HCT116 (cell line): ENCODE measurements at regions not wholly inside any gene's neighbourhood (a gene's known extent, or its start where the extent isn't known, plus 50 kb on each side); places are given as distances from the start of the nearest gene placed in this dataset.

ENCODE experiments used
- ATAC-seq: fragments of 200-7000 bp; cut with Tn5 transposase; 2 replicates; pipeline ENCODE4 v1.9.1; 2020; ENCODE audit warnings: mild to moderate bottlenecking, moderate library complexity
- BruUV-seq: library from RNA; stranded (reverse); fragments of 400-500 nt; replicated peaks from 2 replicates; lab custom pipeline; 2021; lab: Mats Ljungman, UMichigan
- CTCF ChIA-PET: fragments of 300-600 bp; sonication (Branson Sonifier 250); formaldehyde crosslinking; loops from one replicate; lab custom pipeline; 2021; ENCODE audit warnings: antibody characterized with exemption; lab: Charles Lee
- POLR2A ChIA-PET: fragments of 300-600, 350-600 bp; sonication (Branson Sonifier 250); formaldehyde crosslinking; loops from one replicate; lab custom pipeline; 2021; ENCODE audit warnings: antibody characterized with exemption; lab: Charles Lee
- RAD21 ChIA-PET, 2 experiments: fragments of 300-600 bp; sonication (Branson Sonifier 250); formaldehyde crosslinking; loops; one replicate each; lab custom pipeline; 2023; ENCODE audit warnings: low total read pairs in 2 of 2; ENCODE audit not compliant: uncharacterized antibody in 2 of 2, unreplicated experiment in 2 of 2, low non-redundant PET in 1 of 2; lab: Charles Lee
- DNase-seq: peaks from one replicate; pipeline ENCODE4 v3.0.0-alpha.2; 2010; ENCODE audit warnings: low read depth, low spot score
- H2AFZ ChIP-seq: fragments of 200-600 bp; shearing (Covaris generic), sonication (generic); 2 replicates; pipeline ENCODE4 v1.6.1; 2017; ENCODE audit warnings: low read depth, mixed run types, mixed read lengths, antibody characterized with exemption, low read length; ENCODE audit not compliant: poor library complexity, severe bottlenecking
- H3K27ac ChIP-seq: 2 replicates; pipeline ENCODE4 v1.5.1; 2012; ENCODE audit warnings: low read depth, low read length
- H3K27me3 ChIP-seq: fragments of 200-600 bp; sonication (generic); 2 replicates; pipeline ENCODE4 v1.6.1; 2016; ENCODE audit warnings: mixed run types, low read length, mixed read lengths; ENCODE audit not compliant: insufficient read depth
- H3K36me3 ChIP-seq, 2 experiments: fragments of 200-500 bp in 1 of 2; fragments of 200-600 bp in 1 of 2; sonication (Bioruptor generic) in 1 of 2; sonication (generic) in 1 of 2; 2 replicates each; pipeline versions ENCODE4 v1.5.1 to v1.6.1; 2014 to 2016; ENCODE audit warnings: low read length in 2 of 2, inconsistent platforms in 1 of 2, mixed read lengths in 1 of 2, mixed run types in 1 of 2; ENCODE audit not compliant: insufficient read depth in 2 of 2, control insufficient read depth in 1 of 2
- H3K4me1 ChIP-seq, 2 experiments: fragments of 200-600 bp in 1 of 2; sonication (generic) in 1 of 2; 2 replicates each; pipeline versions ENCODE4 v1.5.1 to v1.6.1; 2012 to 2017; ENCODE audit warnings: low read length in 2 of 2, inconsistent platforms in 1 of 2, mild to moderate bottlenecking in 1 of 2, mixed read lengths in 1 of 2, mixed run types in 1 of 2, moderate library complexity in 1 of 2; ENCODE audit not compliant: insufficient read depth in 2 of 2, control insufficient read depth in 1 of 2
- H3K4me2 ChIP-seq: fragments of 200-600 bp; sonication (generic); 2 replicates; pipeline ENCODE4 v1.6.1; 2017; ENCODE audit warnings: mixed run types, low read length, mixed read lengths
- H3K4me3 ChIP-seq, 2 experiments: fragments of 200-600 bp in 1 of 2; sonication (generic) in 1 of 2; replicated peaks in 1 of 2; 2 replicates each; pipeline ENCODE4 v1.5.1; 2011 to 2016; ENCODE audit warnings: low read length in 2 of 2, control low read depth in 1 of 2, low read depth in 1 of 2, mild to moderate bottlenecking in 1 of 2, mixed read lengths in 1 of 2, mixed run types in 1 of 2
- H3K79me2 ChIP-seq: fragments of 200-600 bp; sonication (generic); 2 replicates; pipeline ENCODE4 v1.6.1; 2017; ENCODE audit warnings: mild to moderate bottlenecking, mixed run types, low read length, moderate library complexity, mixed read lengths; ENCODE audit not compliant: insufficient read depth
- H3K9ac ChIP-seq: fragments of 200-600 bp; sonication (generic); 2 replicates; pipeline ENCODE4 v1.6.1; 2016; ENCODE audit warnings: low read length, mixed read lengths
- H3K9me2 ChIP-seq: fragments of 200-600 bp; sonication (generic), shearing (Covaris generic); 2 replicates; pipeline ENCODE4 v1.6.1; 2017; ENCODE audit warnings: mixed run types, mild to moderate bottlenecking, moderate library complexity; ENCODE audit not compliant: insufficient read depth
- H3K9me3 ChIP-seq, 2 experiments: fragments of 200-500 bp in 1 of 2; fragments of 200-600 bp in 1 of 2; sonication (Bioruptor generic) in 1 of 2; sonication (generic) in 1 of 2; 2 replicates each; pipeline ENCODE4 v1.6.1; 2014 to 2017; ENCODE audit warnings: low read length in 2 of 2, mixed read lengths in 2 of 2, inconsistent platforms in 1 of 2, low read depth in 1 of 2, mild to moderate bottlenecking in 1 of 2, mixed run types in 1 of 2, moderate library complexity in 1 of 2; ENCODE audit not compliant: control insufficient read depth in 1 of 2, insufficient read depth in 1 of 2
- H4K20me1 ChIP-seq: fragments of 200-600 bp; sonication (generic), shearing (Covaris generic); 2 replicates; pipeline ENCODE4 v1.6.1; 2017; ENCODE audit warnings: mixed run types, mild to moderate bottlenecking, moderate library complexity; ENCODE audit not compliant: insufficient read depth
- CTCF ChIP-seq, 3 experiments: fragments of 200-600 bp in 1 of 3; sonication (generic) in 1 of 3; IDR thresholded peaks in 2 of 3; conservative IDR thresholded peaks in 1 of 3; 2 replicates each; pipeline ENCODE4 v1.5.1; 2012 to 2017; ENCODE audit warnings: low read depth in 2 of 3, low read length in 2 of 3, antibody characterized with exemption in 1 of 3, borderline replicate concordance in 1 of 3, control low read depth in 1 of 3, mild to moderate bottlenecking in 1 of 3, mixed read lengths in 1 of 3, mixed run types in 1 of 3, moderate library complexity in 1 of 3; ENCODE audit not compliant: insufficient read depth in 1 of 3
- EGR1 ChIP-seq: IDR thresholded peaks from 2 replicates; pipeline ENCODE4 v1.6.1; 2012; ENCODE audit warnings: low read depth
- ELF1 ChIP-seq: IDR thresholded peaks from 2 replicates; pipeline ENCODE4 v1.6.1; 2012; ENCODE audit warnings: low read depth, borderline replicate concordance
- EZH2 ChIP-seq: fragments of 200-600 bp; sonication (generic); IDR thresholded peaks from 2 replicates; pipeline ENCODE4 v1.6.1; 2017; ENCODE audit warnings: antibody characterized with exemption, mixed run types
- EZH2phosphoT487 ChIP-seq: fragments of 200-600 bp; IDR thresholded peaks from 2 replicates; pipeline ENCODE4 v1.6.1; 2018; ENCODE audit warnings: antibody characterized with exemption, borderline replicate concordance
- FOSL1 ChIP-seq: IDR thresholded peaks from 2 replicates; pipeline ENCODE4 v1.6.1; 2012; ENCODE audit warnings: low read depth
- JUND ChIP-seq: IDR thresholded peaks from 2 replicates; pipeline ENCODE4 v1.6.1; 2012
- MAX ChIP-seq: IDR thresholded peaks from 2 replicates; pipeline ENCODE4 v1.6.1; 2012
- POLR2AphosphoS5 ChIP-seq: IDR thresholded peaks from 2 replicates; pipeline ENCODE4 v1.6.1; 2011; ENCODE audit warnings: mild to moderate bottlenecking, low read depth, low read length, moderate library complexity
- RAD21 ChIP-seq: IDR thresholded peaks from 2 replicates; pipeline ENCODE4 v1.6.1; 2012; ENCODE audit warnings: low read depth, mild to moderate bottlenecking
- REST ChIP-seq: IDR thresholded peaks from 2 replicates; pipeline ENCODE4 v1.6.1; 2012; ENCODE audit warnings: low read depth
- TCF7L2 ChIP-seq: IDR thresholded peaks from 2 replicates; pipeline ENCODE4 v1.7.0; 2011; ENCODE audit warnings: borderline replicate concordance, inconsistent platforms; ENCODE audit not compliant: insufficient read depth, insufficient read length; ENCODE audit errors: extremely low read depth
- ZFX ChIP-seq: fragments of 450-650 bp; IDR thresholded peaks from 2 replicates; pipeline ENCODE4 v1.6.1; 2017
- ZNF274 ChIP-seq: fragments of 200-500 bp; sonication (Bioruptor generic); IDR thresholded peaks from 2 replicates; pipeline ENCODE4 v1.6.1; 2014; ENCODE audit warnings: mild to moderate bottlenecking, low read depth, low read length, inconsistent platforms
- intact Hi-C: fragments of 100-400 bp; cut with micrococcal nuclease; formaldehyde crosslinking; loops from 2 replicates; pipeline ENCODE4 v1.10.0; 2022

GRCh38 chr15:62719316-62719715, 323.2 kb upstream of the TPM1 start (continued):
- no peak for TF ChIP-seq REST
- TF ChIP-seq ELF1 = no peak
- no peak for TF ChIP-seq JUND
- no peak for TF ChIP-seq FOSL1
- TF ChIP-seq RAD21 = no peak
- TF ChIP-seq EZH2 = no peak
- TF ChIP-seq MAX = no peak
- TF ChIP-seq CTCF (IDR thresholded peaks at IDR 0.05 in 2 of 3, conservative IDR thresholded peaks at IDR 0.05 in 1 of 3; ENCODE audit: borderline replicate concordance in 1 of 3, insufficient read depth in 1 of 3, low read depth in 2 of 3, low read length in 2 of 3) = no peak
- TF ChIP-seq ZNF274 = no peak

- no TSS peak for BruUV-seq
- Histone ChIP-seq H3K9me2 (no peaks in the 10 kb centered on the region), H2AFZ (no peak overlapping the region), H3K9ac (no peak overlapping the region), H3K4me2 (no peak overlapping the region), H3K4me3 (no peak overlapping the region), H3K27me3 (no peaks in the 10 kb centered on the region), H4K20me1 (no peaks in the 10 kb centered on the region), H3K27ac (no peak overlapping the region), H3K4me1 (no peaks in the 10 kb centered on the region), H3K79me2 (no peaks in the 10 kb centered on the region), H3K36me3 (no peaks in the 10 kb centered on the region), H3K9me3 (no peaks in the 10 kb centered on the region)
- ChIA-PET CTCF (interaction anchor here (1.5 kb wide), 1 partner anchor 20 kb away, joined by 6 read pairs; no protein-coding TSS in a partner anchor), RAD21 (no interaction called here), POLR2A (no interaction called here)
- no peak for TF ChIP-seq RAD21
- no peak for TF ChIP-seq ELF1
- TF ChIP-seq EZH2phosphoT487 = no peak
- no peak for TF ChIP-seq MAX
- no peak for TF ChIP-seq CTCF (IDR thresholded peaks at IDR 0.05 in 2 of 3, conservative IDR thresholded peaks at IDR 0.05 in 1 of 3; ENCODE audit: borderline replicate concordance in 1 of 3, insufficient read depth in 1 of 3, low read depth in 2 of 3, low read length in 2 of 3)
- TF ChIP-seq ZFX = no peak
- no peak for TF ChIP-seq EGR1
- no peak for TF ChIP-seq POLR2AphosphoS5
- no peak for TF ChIP-seq TCF7L2
- TF ChIP-seq FOSL1 = no peak
- no peak for TF ChIP-seq EZH2
- ATAC-seq (no peak), DNase-seq (no peak)
- intact Hi-C loops = no loop called here
Observed at GRCh38 chr15:62722237-62722636, 320.3 kb upstream of the TPM1 start.
